MM.1S (cell line): ENCODE measurements at regions not wholly inside any gene's neighbourhood (a gene's known extent, or its start where the extent isn't known, plus 50 kb on each side); places are given as distances from the start of the nearest gene placed in this dataset.

Experiments used
- EZH2 ChIP-seq: fragments of 300-600 bp; sonication (generic); optimal IDR thresholded peaks from 2 replicates; pipeline ENCODE3; 2017; ENCODE audit warnings: low read depth, mild to moderate bottlenecking, antibody characterized with exemption, low read length, mixed read lengths
- TF ChIP-seq, protein P1 (sequence below): fragments of 300-600 bp; sonication (generic); IDR thresholded peaks from 2 replicates; pipeline ENCODE4 v1.5.1; 2016; ENCODE audit warnings: antibody characterized with exemption, low read length, mixed read lengths

DNA sequence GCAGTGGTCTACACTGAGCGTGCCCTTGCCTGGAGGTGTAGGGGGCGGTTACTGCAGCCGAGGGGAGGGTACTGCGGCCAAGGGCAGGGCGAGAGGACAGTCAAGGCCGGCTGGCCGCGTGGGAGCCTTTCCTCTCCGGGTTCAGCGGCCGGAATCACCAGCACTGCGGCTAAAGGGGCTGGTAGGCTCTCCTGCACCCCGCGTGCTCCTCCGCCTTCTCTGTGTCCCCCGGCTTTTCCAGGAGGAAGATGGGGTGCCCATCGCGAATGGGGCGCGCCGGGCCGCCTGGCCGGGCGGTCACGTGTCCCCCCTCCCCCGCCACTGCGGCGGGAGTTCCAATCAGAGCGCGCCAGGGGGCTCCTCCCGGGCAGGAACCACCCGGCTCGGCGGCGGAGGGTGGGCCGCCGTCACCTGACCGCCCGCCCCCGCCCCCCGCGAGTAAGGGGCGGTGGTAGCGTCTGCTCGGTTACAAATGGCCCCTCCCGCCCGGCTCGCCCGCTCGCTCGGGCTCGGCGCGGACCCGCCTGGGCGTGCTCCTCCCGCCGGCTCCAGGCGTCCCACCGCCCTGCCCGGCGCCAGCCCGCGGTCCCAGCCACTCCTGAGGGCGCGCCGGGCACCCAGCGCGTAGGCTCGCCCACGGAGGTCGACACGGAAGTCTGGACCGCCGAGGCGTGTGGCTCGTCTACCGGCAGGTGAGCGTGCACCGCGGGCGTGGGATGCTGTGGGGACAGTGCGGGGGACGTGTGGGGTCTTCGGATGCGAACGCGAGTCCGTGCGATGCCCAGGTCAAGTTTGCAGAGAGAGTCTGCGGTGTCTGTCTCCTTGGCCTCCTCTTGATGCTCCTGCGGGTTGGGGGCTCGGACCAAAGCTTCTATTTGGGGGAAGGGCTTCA is 242.6 kb upstream of the TOPAZ1 start:
- TF ChIP-seq, protein P1, sequence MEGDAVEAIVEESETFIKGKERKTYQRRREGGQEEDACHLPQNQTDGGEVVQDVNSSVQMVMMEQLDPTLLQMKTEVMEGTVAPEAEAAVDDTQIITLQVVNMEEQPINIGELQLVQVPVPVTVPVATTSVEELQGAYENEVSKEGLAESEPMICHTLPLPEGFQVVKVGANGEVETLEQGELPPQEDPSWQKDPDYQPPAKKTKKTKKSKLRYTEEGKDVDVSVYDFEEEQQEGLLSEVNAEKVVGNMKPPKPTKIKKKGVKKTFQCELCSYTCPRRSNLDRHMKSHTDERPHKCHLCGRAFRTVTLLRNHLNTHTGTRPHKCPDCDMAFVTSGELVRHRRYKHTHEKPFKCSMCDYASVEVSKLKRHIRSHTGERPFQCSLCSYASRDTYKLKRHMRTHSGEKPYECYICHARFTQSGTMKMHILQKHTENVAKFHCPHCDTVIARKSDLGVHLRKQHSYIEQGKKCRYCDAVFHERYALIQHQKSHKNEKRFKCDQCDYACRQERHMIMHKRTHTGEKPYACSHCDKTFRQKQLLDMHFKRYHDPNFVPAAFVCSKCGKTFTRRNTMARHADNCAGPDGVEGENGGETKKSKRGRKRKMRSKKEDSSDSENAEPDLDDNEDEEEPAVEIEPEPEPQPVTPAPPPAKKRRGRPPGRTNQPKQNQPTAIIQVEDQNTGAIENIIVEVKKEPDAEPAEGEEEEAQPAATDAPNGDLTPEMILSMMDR: no peak
- no peak for TF ChIP-seq EZH2
